T-helper 1 cell treated with Interleukin-12 subunit alpha and Interleukin-12 subunit beta and Interleukin-4 antibody, amounts not matched to agents 30 ng/mL and 1 ng/mL, for 36 hours (primary cell): ENCODE measurements at regions not wholly inside any gene's neighbourhood (a gene's known extent, or its start where the extent isn't known, plus 50 kb on each side); places are given as distances from the start of the nearest gene placed in this dataset.
"Not testable (repeated sequence)": the region's sequence is repeated elsewhere in the genome, so short reads cannot be mapped to it uniquely, and the experiment has no call there.

ENCODE experiments used
- intact Hi-C: fragments of 100-400 bp; cut with micrococcal nuclease; formaldehyde crosslinking; loops from one replicate; pipeline ENCODE4 v1.15.1; 2024

DNA sequence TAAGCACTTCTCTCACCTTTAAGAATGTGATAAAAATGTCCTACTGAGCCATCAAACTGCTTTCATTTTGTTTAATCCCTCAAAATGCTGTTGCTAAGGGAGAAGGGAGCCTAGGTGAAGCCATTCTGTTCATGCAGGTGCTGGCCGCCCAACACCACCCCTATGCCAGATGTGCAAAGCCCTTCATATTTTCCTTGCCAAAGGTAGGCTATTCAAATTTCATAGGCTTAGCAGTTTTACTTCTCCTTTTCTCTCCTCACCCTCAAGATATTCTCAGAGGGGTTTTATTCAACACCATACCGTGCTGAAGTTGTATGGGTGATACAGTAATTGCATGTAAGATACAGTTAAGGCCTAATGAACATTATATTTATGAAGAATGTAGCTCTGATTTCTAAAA, 461.7 kb downstream of the GXYLT1 start:
- intact Hi-C loops = no loop called here

DNA sequence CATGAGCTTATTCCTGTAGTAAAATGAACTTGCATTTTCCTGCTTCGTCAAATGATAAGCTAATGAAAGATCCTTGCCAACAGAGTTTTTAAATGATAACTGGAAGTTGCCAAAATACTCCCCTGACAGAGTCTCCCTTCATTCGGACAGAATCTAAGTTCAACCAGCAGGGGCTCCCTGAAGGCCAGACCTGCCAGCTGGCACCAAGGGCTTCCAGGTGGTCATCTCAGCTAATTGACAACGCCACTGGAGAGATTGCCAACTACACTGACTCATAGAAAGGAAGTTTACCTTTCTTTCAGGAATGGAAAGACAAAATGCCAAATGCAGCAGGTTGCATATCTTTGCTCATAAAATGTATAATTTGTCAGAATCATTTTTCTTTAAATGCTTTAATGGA, 462.8 kb downstream of the GXYLT1 start:
- intact Hi-C loops = no loop called here

DNA sequence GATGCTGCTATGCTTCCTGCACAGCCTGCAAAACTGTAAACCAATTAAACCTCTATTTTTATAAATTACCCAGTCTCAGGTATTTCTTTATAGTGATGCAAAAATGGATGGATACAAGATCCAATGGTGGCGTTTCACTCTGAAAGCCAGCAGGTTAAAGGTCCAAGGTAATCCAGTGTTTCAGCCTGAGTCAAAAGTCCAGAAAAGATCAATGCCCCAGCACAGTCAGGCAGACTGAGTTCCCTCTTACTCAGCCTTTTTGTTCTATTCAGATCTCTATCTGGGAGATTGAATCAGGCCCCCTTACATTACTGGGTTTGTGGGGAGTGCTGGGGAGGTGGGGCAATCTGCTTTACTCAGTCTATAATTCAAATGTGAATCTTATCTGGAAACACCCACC, 464.5 kb downstream of the GXYLT1 start:
- intact Hi-C loops = no loop called here

DNA sequence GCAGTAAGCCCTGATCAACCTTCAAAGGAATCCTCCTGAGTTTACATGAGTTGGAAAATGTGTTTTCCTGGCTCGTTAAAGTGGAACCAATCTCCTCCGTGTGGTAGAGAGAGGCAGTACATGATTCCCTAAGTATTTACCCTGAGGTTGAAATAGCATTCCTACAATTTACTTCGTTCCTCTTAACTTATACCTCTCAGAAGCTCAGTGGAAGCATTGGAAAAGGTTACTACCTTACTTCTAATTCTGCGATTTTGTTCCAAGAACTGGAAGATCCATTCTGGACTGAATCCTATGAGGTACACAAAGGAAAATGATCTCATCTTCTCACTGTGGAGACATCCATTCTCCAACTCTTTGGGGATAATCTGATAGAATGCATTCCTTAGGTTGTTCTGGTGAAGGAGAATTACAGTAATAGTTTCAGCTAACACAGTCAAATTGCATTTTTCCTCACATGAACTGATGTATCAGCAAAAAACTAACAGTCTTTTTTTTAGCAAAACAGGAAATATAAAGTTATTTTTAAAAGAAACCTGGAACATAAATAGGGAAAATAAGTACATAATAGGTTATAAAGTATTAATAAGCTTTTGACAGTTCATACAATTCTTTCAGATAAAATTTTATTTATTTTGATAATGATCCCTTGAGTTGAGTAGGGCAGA, 475.6 kb downstream of the PDZRN4 start:
- intact Hi-C loops = no loop called here

DNA sequence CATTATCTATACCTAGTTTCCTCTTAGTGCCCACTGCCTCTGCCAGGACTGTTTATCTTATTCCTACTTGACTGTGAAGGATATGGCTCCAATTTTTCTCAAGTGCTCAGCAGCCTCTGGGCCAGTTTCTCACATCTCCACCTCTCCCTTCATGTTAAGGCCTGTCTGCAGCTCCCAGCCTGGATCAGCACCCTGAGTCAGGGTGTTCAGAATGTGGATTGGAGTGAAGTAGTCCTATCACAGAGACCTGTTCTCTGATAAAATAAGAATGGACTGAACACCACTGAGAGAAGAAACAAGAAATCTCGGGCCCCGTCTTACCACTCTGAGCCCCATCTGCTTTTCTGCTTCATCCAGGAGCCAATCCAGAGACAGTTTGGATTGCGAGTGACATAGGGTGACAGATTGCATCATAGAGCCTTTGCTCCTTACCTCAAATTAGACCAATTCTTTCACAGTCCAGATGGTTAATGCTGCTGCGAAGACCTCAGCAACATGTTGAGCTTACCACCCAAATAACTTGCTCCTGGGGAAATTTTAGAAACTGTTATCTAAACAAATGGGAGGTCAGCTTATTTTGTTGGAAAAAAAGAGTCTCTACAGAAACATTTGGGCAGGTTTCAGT, 473.1 kb downstream of the PDZRN4 start:
- intact Hi-C loops = no loop called here

DNA sequence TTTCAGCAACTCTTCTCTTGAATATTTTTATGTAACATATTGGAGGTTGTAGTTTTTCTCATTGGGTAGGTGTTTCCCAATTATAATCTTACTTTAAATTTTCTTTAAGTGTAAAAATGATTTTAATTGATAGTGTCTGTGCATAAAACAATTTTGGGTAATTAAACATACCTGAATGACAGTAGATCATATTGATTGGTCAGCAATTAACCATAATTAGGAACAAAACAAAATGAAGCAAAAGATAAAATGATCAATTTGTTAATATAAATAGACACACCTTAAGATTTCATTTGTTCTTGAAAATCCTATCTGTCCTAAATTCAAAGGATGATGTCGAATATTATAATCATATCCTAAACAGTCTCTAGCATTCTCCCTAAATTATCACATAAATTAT, 468.3 kb downstream of the PDZRN4 start:
- intact Hi-C loops = no loop called here

DNA sequence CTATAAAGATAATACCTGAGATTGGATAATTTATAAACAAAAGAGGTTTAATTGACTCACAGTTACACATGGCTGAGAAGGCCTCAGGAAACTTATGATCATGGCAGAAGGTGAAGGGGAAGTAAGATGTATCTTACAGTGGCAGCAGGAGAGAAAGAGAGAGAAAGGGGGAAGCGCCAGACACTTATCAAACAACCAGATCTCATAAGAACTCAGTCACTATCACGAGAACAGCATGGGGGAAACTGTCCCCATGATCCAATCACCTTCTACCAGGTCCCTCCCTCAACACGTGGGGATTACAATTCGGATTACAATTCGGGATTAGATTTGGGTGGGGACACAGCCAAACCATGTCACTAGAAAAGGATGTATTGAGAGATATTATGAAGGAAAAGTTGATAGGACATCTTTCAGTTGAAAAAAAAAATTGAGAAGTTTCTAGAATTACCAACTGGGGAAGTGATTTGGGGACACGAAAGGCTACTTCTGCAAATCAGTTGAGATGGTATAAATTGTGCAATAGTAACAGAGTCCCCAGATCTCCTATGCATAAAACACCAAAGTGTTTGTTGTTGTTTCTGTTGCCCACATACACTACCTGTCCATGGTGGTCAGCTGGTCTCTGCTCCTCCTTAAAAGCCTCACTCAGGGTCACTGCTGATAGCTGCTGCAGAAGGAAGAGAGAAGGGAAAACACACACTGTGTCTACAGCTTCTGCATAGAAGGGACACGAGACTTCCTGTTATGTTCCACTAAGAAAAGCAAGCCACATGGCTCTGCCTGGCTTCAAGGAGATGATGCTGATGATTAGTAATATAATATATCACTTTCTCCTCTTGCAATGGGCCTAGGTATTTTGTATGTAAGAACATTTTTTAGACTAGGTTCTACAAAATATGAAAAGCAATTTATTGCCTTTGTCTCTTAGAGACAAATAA, 465.5 kb downstream of the PDZRN4 start:
- intact Hi-C loops = no loop called here

DNA sequence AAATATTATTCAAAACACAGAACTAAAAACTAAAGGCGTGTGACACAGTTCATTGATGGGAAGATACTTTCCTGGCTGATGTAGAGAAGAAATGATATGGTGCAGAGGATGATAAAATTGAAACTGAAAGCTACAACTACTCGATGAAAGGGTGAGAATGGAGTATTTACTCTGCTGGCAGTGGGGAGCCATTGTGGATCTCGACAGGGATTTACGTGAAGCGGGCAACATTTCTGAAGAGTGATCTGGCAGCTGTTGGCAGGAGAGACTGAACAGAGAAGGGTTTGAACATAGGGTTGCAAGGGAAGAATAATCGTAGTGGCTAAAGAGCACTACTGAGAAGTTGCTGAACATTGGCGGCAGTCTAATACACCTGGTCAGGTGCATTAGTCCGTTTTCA, 464.9 kb downstream of the PDZRN4 start:
- intact Hi-C loops = no loop called here

DNA sequence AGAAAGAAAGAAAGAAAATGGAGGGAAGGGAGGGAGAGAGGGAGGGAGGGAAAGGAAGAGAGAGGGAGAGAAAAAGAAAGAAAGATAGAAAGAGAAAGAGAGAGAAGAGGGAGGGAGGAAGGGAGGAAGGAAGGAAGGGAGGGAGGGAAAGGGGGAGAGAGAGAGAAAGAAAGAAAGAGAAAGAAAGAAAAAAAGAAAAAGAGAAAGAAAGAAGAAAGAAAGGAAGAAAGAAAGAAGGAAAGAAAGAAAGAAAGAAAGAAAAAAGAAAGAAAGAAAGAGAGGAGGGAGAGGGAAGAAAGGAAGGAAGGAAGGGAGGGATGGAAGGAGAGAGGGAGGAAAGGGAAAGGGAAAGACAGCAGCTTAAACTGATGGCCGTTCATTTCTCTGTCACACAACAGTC, 457.5 kb downstream of the PDZRN4 start:
- intact Hi-C loops = no loop called here

DNA sequence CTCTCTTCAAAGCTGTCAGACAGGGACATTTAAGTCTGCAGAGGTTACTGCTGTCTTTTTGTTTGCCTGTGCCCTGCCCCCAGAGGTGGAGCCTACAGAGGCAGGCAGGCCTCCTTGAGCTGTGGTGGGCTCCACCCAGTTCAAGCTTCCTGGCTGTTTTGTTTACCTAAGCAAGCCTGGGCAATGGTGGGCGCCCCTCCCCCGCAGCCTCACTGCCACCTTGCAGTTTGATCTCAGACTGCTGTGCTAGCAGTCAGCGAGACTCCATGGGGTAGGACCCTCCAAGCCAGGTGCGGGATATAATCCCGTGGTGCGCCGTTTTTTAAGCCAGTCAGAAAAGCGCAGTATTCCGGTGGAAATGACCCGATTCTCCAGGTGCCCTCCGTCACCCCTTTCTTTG, 454.7 kb downstream of the PDZRN4 start:
- intact Hi-C loops = not testable (repeated sequence)

DNA sequence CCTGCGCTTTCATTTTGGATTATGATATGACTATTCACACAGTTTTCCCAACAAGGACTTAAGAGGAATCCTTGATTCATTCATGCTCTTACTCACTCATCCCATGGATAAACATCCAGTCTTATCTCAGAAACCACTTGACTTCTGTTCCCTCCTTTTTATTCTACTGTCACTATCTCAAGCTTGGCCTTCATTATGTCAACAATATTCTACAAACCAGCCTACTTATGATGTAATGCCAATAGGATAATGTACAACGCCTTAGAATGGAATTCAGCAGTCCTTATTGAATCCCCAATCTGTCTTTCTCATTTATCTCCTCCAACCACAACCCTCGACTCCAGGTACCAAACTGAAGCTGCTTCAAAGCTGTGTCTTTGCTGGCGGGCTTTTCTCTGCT, 448.5 kb downstream of the PDZRN4 start:
- intact Hi-C loops = no loop called here

DNA sequence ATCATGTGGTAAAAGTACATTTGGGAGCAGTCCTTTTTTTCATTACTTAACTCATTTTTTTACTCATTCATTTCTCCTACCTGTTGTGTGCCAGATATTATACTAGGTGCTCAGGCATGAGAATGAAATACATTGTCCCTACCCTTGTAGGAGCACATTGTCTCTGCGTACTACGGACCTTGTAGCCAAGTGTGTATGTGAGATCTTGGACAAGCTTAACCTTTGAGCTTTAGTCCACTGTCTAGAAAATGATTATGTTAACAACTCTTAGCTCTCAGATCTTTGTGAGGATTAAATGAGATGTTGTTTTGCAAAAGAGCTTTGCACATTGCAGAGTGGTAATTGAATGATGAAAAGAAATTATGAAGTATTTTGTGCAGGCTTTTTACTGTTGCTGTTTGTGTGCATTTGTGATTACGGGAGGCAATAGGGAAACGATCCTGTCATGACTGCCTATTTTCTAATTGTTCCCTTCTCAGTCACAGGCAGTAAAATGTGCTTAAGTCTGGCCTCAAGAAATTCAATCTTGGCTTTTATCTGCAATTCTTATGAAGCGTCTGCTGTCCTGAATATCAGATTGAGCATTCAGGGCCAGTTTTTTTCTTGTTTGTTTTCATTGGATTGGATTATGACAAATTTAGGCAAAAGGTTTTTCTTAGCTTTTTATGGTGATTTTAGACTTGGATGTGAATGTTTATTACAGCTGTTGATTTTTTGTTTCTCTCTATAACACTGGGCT, 447.7 kb downstream of the PDZRN4 start:
- intact Hi-C loops = no loop called here

DNA sequence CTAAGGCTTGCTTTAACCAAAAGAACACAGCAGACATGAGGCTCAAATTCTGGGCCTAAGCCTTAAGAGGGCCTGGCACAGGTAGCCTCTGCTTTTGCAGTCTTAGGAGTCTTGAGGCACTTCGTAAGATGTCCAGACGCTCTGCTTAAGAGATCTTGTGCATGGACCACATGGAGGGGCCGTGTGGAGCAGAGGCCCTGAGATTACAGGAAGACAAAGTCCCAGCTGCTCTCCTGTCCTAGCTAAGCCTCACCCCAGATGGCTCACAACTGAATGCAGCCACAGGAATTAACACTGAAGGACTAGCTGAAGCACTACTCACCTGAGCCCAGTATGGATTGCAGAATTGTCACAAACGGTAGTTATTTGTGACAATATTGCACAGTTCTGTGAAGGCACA, 446.0 kb downstream of the PDZRN4 start:
- intact Hi-C loops = no loop called here

DNA sequence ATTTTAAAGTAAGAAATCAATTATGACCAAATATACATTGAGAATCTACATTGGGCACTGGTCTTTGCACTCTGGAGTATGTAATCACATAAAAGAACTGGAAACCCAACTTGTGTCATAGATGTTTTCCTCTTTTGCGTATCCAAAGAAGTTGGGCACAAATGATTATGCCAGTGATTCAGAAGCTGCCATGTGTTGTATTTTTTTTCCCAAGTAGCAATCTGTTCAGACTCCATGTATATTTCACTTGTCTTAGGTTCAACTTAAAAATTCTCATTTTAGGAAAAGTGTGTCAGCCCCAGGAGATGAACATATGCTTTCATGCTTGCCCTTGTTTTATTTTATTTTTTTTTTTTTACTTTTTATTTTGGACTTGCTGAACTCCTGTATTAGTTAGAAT, 441.5 kb downstream of the PDZRN4 start:
- intact Hi-C loops = no loop called here

DNA sequence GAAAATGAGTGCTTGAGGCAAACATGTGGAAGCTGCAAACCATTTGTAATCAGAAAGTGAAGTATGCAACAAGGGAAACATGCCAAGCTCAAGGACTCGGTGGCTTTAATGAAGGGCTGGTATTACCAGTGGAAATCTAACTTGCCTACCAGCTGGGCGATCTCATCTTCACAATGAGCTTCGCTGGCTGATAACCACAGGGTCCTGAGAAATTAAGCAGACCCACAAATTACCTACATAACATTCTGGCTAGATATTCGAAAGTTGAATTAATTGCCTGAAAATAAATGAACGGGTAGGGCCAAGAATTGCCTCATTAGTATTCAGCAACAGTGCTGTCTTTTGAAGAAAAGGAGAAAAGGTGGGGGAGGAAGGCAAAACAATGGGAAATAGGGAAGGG, 439.4 kb downstream of the PDZRN4 start:
- intact Hi-C loops = no loop called here

DNA sequence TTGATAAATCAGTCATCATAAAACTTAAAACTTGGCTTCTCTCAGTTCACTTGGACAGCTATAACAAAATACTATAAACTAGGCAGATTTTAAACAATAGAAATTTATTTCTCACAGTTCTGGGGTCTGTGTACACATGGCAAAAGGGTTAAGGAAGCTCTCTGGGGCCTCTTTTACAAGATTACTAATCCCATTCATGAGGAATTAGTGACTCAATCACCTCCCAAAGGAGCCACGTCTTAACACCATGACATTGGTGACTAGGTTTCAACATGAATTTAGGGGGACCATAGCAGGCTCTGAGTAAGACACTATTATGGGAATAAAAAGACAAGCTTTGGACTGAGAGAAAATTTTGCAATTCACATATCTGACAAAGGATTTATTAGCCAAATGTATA, 436.5 kb downstream of the PDZRN4 start:
- intact Hi-C loops = no loop called here
